Neuronal stem cell (in vitro differentiated cells): ENCODE measurements at regions not wholly inside any gene's neighbourhood (a gene's known extent, or its start where the extent isn't known, plus 50 kb on each side); places are given as distances from the start of the nearest gene placed in this dataset.
A peak's percentile ranks its signal among the peaks of the same experiment; 100 is the strongest.

Source experiments
- DNase-seq: peaks from one replicate; pipeline ENCODE4 v3.0.0-alpha.2; 2013; ENCODE audit warnings: low spot score
- H2AFZ ChIP-seq: one replicate; pipeline ENCODE4 v1.6.1; 2013; ENCODE audit warnings: mild to moderate bottlenecking, low read length, inconsistent platforms
- H2AK5ac ChIP-seq: 2 replicates; pipeline ENCODE4 v1.6.1; 2013; ENCODE audit warnings: low read depth, mild to moderate bottlenecking, inconsistent platforms, low read length, moderate library complexity, mixed read lengths
- H2BK120ac ChIP-seq: 2 replicates; pipeline ENCODE4 v1.6.1; 2013; ENCODE audit warnings: low read depth, mild to moderate bottlenecking, inconsistent platforms, low read length, moderate library complexity, mixed read lengths
- H2BK12ac ChIP-seq: one replicate; pipeline ENCODE4 v1.6.1; 2013; ENCODE audit warnings: low read length, inconsistent platforms
- H2BK15ac ChIP-seq: 2 replicates; pipeline ENCODE4 v1.6.1; 2013; ENCODE audit warnings: mild to moderate bottlenecking, low read length, inconsistent platforms, mixed read lengths
- H2BK5ac ChIP-seq: one replicate; pipeline ENCODE4 v1.6.1; 2013; ENCODE audit warnings: inconsistent platforms, mild to moderate bottlenecking, low read length, moderate library complexity
- H3K14ac ChIP-seq: one replicate; pipeline ENCODE4 v1.6.1; 2013; ENCODE audit warnings: low read length, inconsistent platforms
- H3K18ac ChIP-seq: 2 replicates; pipeline ENCODE4 v1.6.1; 2013; ENCODE audit warnings: low read length, inconsistent platforms
- H3K23ac ChIP-seq: 2 replicates; pipeline ENCODE4 v1.6.1; 2013; ENCODE audit warnings: low read depth, mild to moderate bottlenecking, mixed read lengths, low read length, inconsistent platforms; ENCODE audit not compliant: poor library complexity
- H3K27ac ChIP-seq: replicated peaks from 3 replicates; pipeline ENCODE4 v1.5.1; 2013; ENCODE audit warnings: low read length, inconsistent platforms
- H3K27me3 ChIP-seq, 3 experiments: 2 replicates each; pipeline ENCODE4 v1.6.1; 2013; ENCODE audit warnings: low read length in 3 of 3, mild to moderate bottlenecking in 2 of 3, inconsistent platforms in 1 of 3, low read depth in 1 of 3, mixed read lengths in 1 of 3, moderate library complexity in 1 of 3; ENCODE audit not compliant: control insufficient read depth in 3 of 3, insufficient read depth in 3 of 3
- H3K36me3 ChIP-seq, 2 donors: replicated peaks in 1 of 2; 2 replicates each; pipeline ENCODE4 v1.6.1; 2013; ENCODE audit warnings: low read length in 2 of 2; ENCODE audit not compliant: control insufficient read depth in 2 of 2, insufficient read depth in 2 of 2
- H3K4ac ChIP-seq: 2 replicates; pipeline ENCODE4 v1.6.1; 2013; ENCODE audit warnings: inconsistent platforms, mild to moderate bottlenecking, low read length, moderate library complexity
- H3K4me1 ChIP-seq, 2 donors: 1 replicate in 1 of 2; 2 replicates in 1 of 2; pipeline ENCODE4 v1.6.1; 2013; ENCODE audit warnings: low read length in 2 of 2, low read depth in 1 of 2; ENCODE audit not compliant: control insufficient read depth in 2 of 2, insufficient read depth in 1 of 2
- H3K4me2 ChIP-seq: one replicate; pipeline ENCODE4 v1.6.1; 2013; ENCODE audit warnings: mild to moderate bottlenecking, low read length, inconsistent platforms; ENCODE audit not compliant: insufficient read depth, poor library complexity, severe bottlenecking
- H3K4me3 ChIP-seq, 2 donors: 2 replicates each; pipeline ENCODE4 v1.5.1; 2013; ENCODE audit warnings: low read length in 2 of 2, mild to moderate bottlenecking in 2 of 2, inconsistent platforms in 1 of 2, moderate library complexity in 1 of 2
- H3K79me1 ChIP-seq: one replicate; pipeline ENCODE4 v1.6.1; 2013; ENCODE audit warnings: low read depth, mild to moderate bottlenecking, inconsistent platforms, low read length, moderate library complexity
- H3K9ac ChIP-seq: one replicate; pipeline ENCODE4 v1.6.1; 2013; ENCODE audit warnings: mild to moderate bottlenecking, low read depth, low read length, inconsistent platforms; ENCODE audit not compliant: poor library complexity
- H3K9me3 ChIP-seq, 2 donors: replicated peaks in 1 of 2; 2 replicates each; pipeline versions ENCODE3 to v1.6.1; 2013; ENCODE audit warnings: low read length in 2 of 2, mild to moderate bottlenecking in 2 of 2, inconsistent platforms in 1 of 2, low read depth in 1 of 2, mixed read lengths in 1 of 2, moderate library complexity in 1 of 2; ENCODE audit not compliant: control insufficient read depth in 2 of 2, insufficient read depth in 1 of 2
- H4K8ac ChIP-seq: one replicate; pipeline ENCODE4 v1.6.1; 2013; ENCODE audit warnings: low read depth, mild to moderate bottlenecking, inconsistent platforms, low read length, moderate library complexity
- H4K91ac ChIP-seq: one replicate; pipeline ENCODE4 v1.6.1; 2013; ENCODE audit warnings: low read length, low read depth, mild to moderate bottlenecking, inconsistent platforms; ENCODE audit not compliant: poor library complexity
- WGBS, 2 donors: extraction: QIAGEN DNeasy Blood & Tissue Kit; methylation state at CpG; one replicate each; pipeline ENCODE4 v1.1.7; 2013; ENCODE audit warnings: missing lambda C conversion rate in 2 of 2, mixed read lengths in 1 of 2; ENCODE audit not compliant: insufficient read length in 2 of 2, insufficient replicate concordance in 1 of 2; ENCODE audit errors: extremely low coverage in 2 of 2; 5-methylcytosine and 5-hydroxymethylcytosine counted together

- Histone ChIP-seq H4K8ac (no peak overlapping the region), H2BK15ac (no peak overlapping the region), H2BK12ac (no peak overlapping the region), H2AFZ (no peak overlapping the region), H3K9ac (no peak overlapping the region), H3K27ac (no peak overlapping the region), H3K27me3 (no peaks in the 10 kb centered on the region), H2AK5ac (no peak overlapping the region), H3K9me3 (no peaks in the 10 kb centered on the region), H4K91ac (no peak overlapping the region), H2BK5ac (no peak overlapping the region), H3K4me2 (no peak overlapping the region), H3K36me3 (no peaks in the 10 kb centered on the region), H3K4me3 (no peak overlapping the region), H3K79me1 (no peaks in the 10 kb centered on the region), H3K14ac (no peak overlapping the region), H2BK120ac (no peak overlapping the region), H3K18ac (no peak overlapping the region), H3K23ac (no peak overlapping the region), H3K4me1 (peaks cover 0 to 2% of the 10 kb centered on the region in 2 donors), H3K4ac (no peak overlapping the region)
- no CpG with 5 or more reads among the region's 7 CpGs for whole genome bisulfite sequencing, 2 donors
- no peak for DNase-seq
Measured at GRCh38 chr1:220431554-220432239, 96.2 kb upstream of the MARK1 start.

DNA sequence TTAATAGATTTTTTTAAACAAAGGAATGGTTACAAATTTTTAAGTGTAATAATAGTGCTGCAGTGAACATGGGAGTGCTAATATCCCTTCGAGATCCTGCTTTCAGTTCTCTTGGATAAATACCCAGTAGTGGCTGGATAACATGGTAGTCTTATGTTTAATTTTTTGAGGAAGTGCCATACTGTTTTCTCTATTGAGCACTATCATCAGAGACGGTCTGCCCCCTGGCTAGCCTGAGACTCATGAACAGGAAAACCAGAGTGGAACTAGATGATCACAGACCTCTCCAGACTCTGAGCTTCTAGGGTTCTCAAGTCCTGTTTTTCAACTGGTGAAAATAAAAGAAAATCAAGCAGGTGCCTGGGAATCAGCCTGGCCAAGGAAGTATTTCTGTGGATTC, 97.3 kb upstream of the MARK1 start:
- Histone ChIP-seq H3K4me3 (no peak overlapping the region), H3K36me3 (no peaks in the 10 kb centered on the region), H2BK120ac (no peak overlapping the region), H2BK5ac (no peak overlapping the region), H3K4me1 (peaks cover 0 to 2% of the 10 kb centered on the region in 2 donors), H2BK15ac (no peak overlapping the region), H3K18ac (no peak overlapping the region), H2AK5ac (no peak overlapping the region), H2BK12ac (no peak overlapping the region), H4K91ac (no peak overlapping the region), H2AFZ (no peak overlapping the region), H3K4me2 (no peak overlapping the region), H3K9me3 (no peaks in the 10 kb centered on the region), H3K9ac (no peak overlapping the region), H3K27me3 (no peaks in the 10 kb centered on the region), H3K79me1 (no peaks in the 10 kb centered on the region), H3K4ac (no peak overlapping the region), H4K8ac (no peak overlapping the region), H3K23ac (no peak overlapping the region), H3K14ac (no peak overlapping the region), H3K27ac (no peak overlapping the region)
- no CpG with 5 or more reads among the region's 2 CpGs for WGBS, 2 donors
- DNase-seq, result no peak

- H2BK15ac ChIP-seq, result no peak overlapping the region
- H3K36me3 ChIP-seq, result no peaks in the 10 kb centered on the region
- no peak overlapping the region for H4K8ac ChIP-seq
- H3K4ac ChIP-seq, result no peak overlapping the region
- H4K91ac ChIP-seq, result no peak overlapping the region
- H2BK12ac ChIP-seq, result no peak overlapping the region
- H3K27ac ChIP-seq, result no peak overlapping the region
- no peaks in the 10 kb centered on the region for H3K79me1 ChIP-seq
- H2BK120ac ChIP-seq, result no peak overlapping the region
- H2BK5ac ChIP-seq, result no peak overlapping the region
- no peak overlapping the region for H3K14ac ChIP-seq
- H2AK5ac ChIP-seq, result no peak overlapping the region
- H3K23ac ChIP-seq, result no peak overlapping the region
- no peak overlapping the region for H3K18ac ChIP-seq
- H2AFZ ChIP-seq, result no peak overlapping the region
- H3K4me1 ChIP-seq, result peaks cover 0 to 2% of the 10 kb centered on the region in 2 donors
- peak; percentile 8 for DNase-seq
- no peaks in the 10 kb centered on the region for H3K9me3 ChIP-seq
- no peaks in the 10 kb centered on the region for H3K27me3 ChIP-seq
- no peak overlapping the region for H3K9ac ChIP-seq
- no peak overlapping the region for H3K4me2 ChIP-seq
- no peak overlapping the region for H3K4me3 ChIP-seq
Measured at GRCh38 chr1:220430059-220430458, 97.9 kb upstream of the MARK1 start.

DNA sequence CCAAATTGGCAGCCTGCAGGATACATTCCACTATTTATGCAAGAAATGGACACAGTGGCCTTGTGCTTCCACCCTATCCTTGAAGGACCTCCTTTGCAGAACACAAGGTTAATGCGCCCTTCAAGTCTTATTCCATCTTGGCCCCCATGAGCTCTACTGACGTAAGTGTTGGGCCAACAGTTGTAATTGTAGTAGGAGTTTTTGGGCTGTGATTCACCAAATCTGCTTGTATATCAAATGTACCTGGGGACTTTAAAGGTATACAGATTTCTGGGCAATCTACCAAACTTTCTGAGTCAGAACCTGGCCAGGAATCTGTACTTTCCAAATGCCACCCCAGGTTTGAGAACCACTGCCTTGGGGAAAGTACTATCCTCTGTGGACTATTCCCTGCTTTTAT, 100.9 kb upstream of the MARK1 start:
- no peak overlapping the region for H4K91ac ChIP-seq
- no peak overlapping the region for H3K4me3 ChIP-seq
- H2BK15ac ChIP-seq, result no peak overlapping the region
- WGBS, 2 donors, result no CpG with 5 or more reads among the region's 2 CpGs
- H3K9me3 ChIP-seq, result no peaks in the 10 kb centered on the region
- H3K27me3 ChIP-seq, result no peaks in the 10 kb centered on the region
- no peak overlapping the region for H2BK5ac ChIP-seq
- H4K8ac ChIP-seq, result no peak overlapping the region
- H3K14ac ChIP-seq, result no peak overlapping the region
- H3K27ac ChIP-seq, result no peak overlapping the region
- DNase-seq, result no peak
- H2AK5ac ChIP-seq, result no peak overlapping the region
- H3K23ac ChIP-seq, result no peak overlapping the region
- no peak overlapping the region for H3K9ac ChIP-seq
- no peak overlapping the region for H3K4me2 ChIP-seq
- H3K36me3 ChIP-seq, result no peaks in the 10 kb centered on the region
- no peak overlapping the region for H2BK120ac ChIP-seq
- peaks cover 0 to 2% of the 10 kb centered on the region in 2 donors for H3K4me1 ChIP-seq
- no peak overlapping the region for H2AFZ ChIP-seq
- H3K79me1 ChIP-seq, result no peaks in the 10 kb centered on the region
- H2BK12ac ChIP-seq, result no peak overlapping the region
- no peak overlapping the region for H3K4ac ChIP-seq
- no peak overlapping the region for H3K18ac ChIP-seq
